Nephron (organoid): ENCODE measurements at regions not wholly inside any gene's neighbourhood (a gene's known extent, or its start where the extent isn't known, plus 50 kb on each side); places are given as distances from the start of the nearest gene placed in this dataset.
"Not testable (repeated sequence)": the region's sequence is repeated elsewhere in the genome, so short reads cannot be mapped to it uniquely, and the experiment has no call there.

Experiments used
- H3K27ac Mint-ChIP-seq, 3 experiments: 2 replicates each; pipeline ENCODE4 v1.8.0; 2020; ENCODE audit warnings: mixed read lengths in 3 of 3, mild to moderate bottlenecking in 2 of 3, moderate library complexity in 1 of 3
- H3K27me3 Mint-ChIP-seq: 2 replicates; pipeline ENCODE4 v1.8.0; 2021; ENCODE audit warnings: low read depth, mild to moderate bottlenecking, moderate library complexity, mixed read lengths
- H3K36me3 Mint-ChIP-seq: 2 replicates; pipeline ENCODE4 v1.8.0; 2020; ENCODE audit warnings: low read depth, mixed read lengths
- H3K4me1 Mint-ChIP-seq: 2 replicates; pipeline ENCODE4 v1.8.0; 2020; ENCODE audit warnings: mixed read lengths
- H3K4me3 Mint-ChIP-seq, 3 experiments: 2 replicates each; pipeline ENCODE4 v1.8.0; 2020; ENCODE audit warnings: mild to moderate bottlenecking in 3 of 3, mixed read lengths in 3 of 3, moderate library complexity in 2 of 3
- H3K9me3 Mint-ChIP-seq: 2 replicates; pipeline ENCODE4 v1.8.0; 2020; ENCODE audit warnings: mixed read lengths
- CTCF ChIP-seq, 3 experiments: fragments of 200-600 bp; sonication (generic); IDR thresholded peaks; one replicate each; pipeline ENCODE4 v1.5.0; 2021; ENCODE audit warnings: antibody characterized with exemption in 3 of 3; ENCODE audit not compliant: unreplicated experiment in 3 of 3

- no peak overlapping the region for H3K4me3 Mint-ChIP-seq
- H3K9me3 Mint-ChIP-seq, result no peaks in the 10 kb centered on the region
- no peaks in the 10 kb centered on the region for H3K27me3 Mint-ChIP-seq
- no peak for TF ChIP-seq CTCF (IDR thresholded peaks at IDR 0.05; ENCODE audit: unreplicated experiment in 3 of 3)
- H3K4me1 Mint-ChIP-seq, result peaks cover 9% of the 10 kb centered on the region
- peaks cover 7% of the 10 kb centered on the region for H3K36me3 Mint-ChIP-seq
- H3K27ac Mint-ChIP-seq, result no peak overlapping the region
These were observed 135.0 kb upstream of the RIOK3 start for GRCh38 chr18:23317975-23318675.

GRCh38 chr18:23320709-23321236 is 132.3 kb upstream of the RIOK3 start:
- Mint-ChIP-seq H3K36me3 (peaks cover 6% of the 10 kb centered on the region), H3K9me3 (peaks cover 2% of the 10 kb centered on the region), H3K27me3 (no peaks in the 10 kb centered on the region), H3K27ac (no peak overlapping the region), H3K4me3 (no peak overlapping the region), H3K4me1 (peaks cover 9% of the 10 kb centered on the region)
- no peak for TF ChIP-seq CTCF (IDR thresholded peaks at IDR 0.05; ENCODE audit: unreplicated experiment in 3 of 3)

- no peak for TF ChIP-seq CTCF (IDR thresholded peaks at IDR 0.05; ENCODE audit: unreplicated experiment in 3 of 3)
- H3K27ac Mint-ChIP-seq, result no peak overlapping the region
- H3K4me3 Mint-ChIP-seq, result no peak overlapping the region
- no peaks in the 10 kb centered on the region for H3K27me3 Mint-ChIP-seq
- peaks cover 10% of the 10 kb centered on the region for H3K36me3 Mint-ChIP-seq
- peaks cover 3% of the 10 kb centered on the region for H3K4me1 Mint-ChIP-seq
- H3K9me3 Mint-ChIP-seq, result peaks cover 8% of the 10 kb centered on the region
These were observed 131.1 kb upstream of the RIOK3 start for GRCh38 chr18:23321996-23322395.

GRCh38 chr18:23324056-23324811 is 128.9 kb upstream of the RIOK3 start:
- Mint-ChIP-seq H3K9me3 (peaks cover 13% of the 10 kb centered on the region), H3K4me1 (no peaks in the 10 kb centered on the region), H3K36me3 (peaks cover 23% of the 10 kb centered on the region), H3K4me3 (no peak overlapping the region), H3K27me3 (no peaks in the 10 kb centered on the region), H3K27ac (no peak overlapping the region)
- no peak for TF ChIP-seq CTCF (IDR thresholded peaks at IDR 0.05; ENCODE audit: unreplicated experiment in 3 of 3)

- no peak for TF ChIP-seq CTCF (IDR thresholded peaks at IDR 0.05; ENCODE audit: unreplicated experiment in 3 of 3)
- H3K4me3 Mint-ChIP-seq, result no peak overlapping the region
- peaks cover 13% of the 10 kb centered on the region for H3K9me3 Mint-ChIP-seq
- H3K4me1 Mint-ChIP-seq, result no peaks in the 10 kb centered on the region
- H3K27me3 Mint-ChIP-seq, result no peaks in the 10 kb centered on the region
- no peak overlapping the region for H3K27ac Mint-ChIP-seq
- H3K36me3 Mint-ChIP-seq, result peaks cover 28% of the 10 kb centered on the region
These were observed 128.2 kb upstream of the RIOK3 start for GRCh38 chr18:23324861-23325260.

- not testable (repeated sequence) for H3K27ac Mint-ChIP-seq, H3K4me3 Mint-ChIP-seq, H3K4me1 Mint-ChIP-seq, H3K27me3 Mint-ChIP-seq
- Mint-ChIP-seq H3K9me3 (peaks cover 13% of the 10 kb centered on the region), H3K36me3 (peaks cover 44% of the 10 kb centered on the region)
These were observed 123.4 kb upstream of the RIOK3 start for GRCh38 chr18:23329671-23330070.
